GM04503 (cell line): ENCODE measurements at regions not wholly inside any gene's neighbourhood (a gene's known extent, or its start where the extent isn't known, plus 50 kb on each side); places are given as distances from the start of the nearest gene placed in this dataset.
"Not testable (repeated sequence)": the region's sequence is repeated elsewhere in the genome, so short reads cannot be mapped to it uniquely, and the experiment has no call there.

ENCODE experiments used
- DNase-seq: peaks from one replicate; pipeline ENCODE4 v3.0.0-alpha.2; 2012; ENCODE audit warnings: low read depth

DNA sequence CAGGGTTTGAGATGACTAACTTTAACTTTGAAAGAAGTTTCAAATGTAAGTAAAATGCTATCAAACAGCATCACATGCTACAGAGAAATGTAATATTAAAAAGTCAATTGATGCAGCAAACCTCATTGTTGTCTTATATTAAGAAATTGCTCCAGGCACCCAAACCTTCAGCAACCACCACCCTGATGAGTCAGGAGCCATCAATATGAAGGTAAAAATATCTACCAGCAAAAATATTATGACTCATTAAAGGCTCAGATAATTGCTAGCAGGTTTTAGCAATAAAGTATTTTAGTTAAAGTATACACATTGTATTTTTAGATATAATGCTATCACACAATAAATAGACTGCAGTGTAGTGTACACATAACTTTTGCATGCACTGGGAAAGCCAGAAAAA, 746.3 kb downstream of the ZPLD1 start:
- DNase-seq: no peak

- DNase-seq: no peak
These were observed 750.0 kb downstream of the ZPLD1 start for GRCh38 chr3:103184772-103185171.

DNA sequence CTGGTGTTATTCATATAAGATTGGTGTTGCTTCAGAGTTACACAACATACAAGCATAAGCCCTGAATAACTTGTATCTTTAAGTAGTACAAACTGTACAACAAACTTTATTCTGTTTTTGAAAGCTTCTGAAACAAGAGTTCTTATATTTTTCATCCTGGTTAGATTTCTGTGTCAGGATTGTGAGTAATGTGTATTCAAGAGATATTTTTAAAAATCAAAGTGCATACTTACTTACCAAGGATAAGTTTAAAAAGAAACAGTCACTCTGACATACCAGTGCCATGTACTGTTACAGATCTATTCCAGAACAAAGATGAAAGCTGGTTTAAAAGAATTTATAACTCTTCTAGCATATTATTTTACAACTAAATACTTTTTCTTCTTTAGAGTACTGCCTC, 755.1 kb downstream of the ZPLD1 start:
- no peak for DNase-seq

DNA sequence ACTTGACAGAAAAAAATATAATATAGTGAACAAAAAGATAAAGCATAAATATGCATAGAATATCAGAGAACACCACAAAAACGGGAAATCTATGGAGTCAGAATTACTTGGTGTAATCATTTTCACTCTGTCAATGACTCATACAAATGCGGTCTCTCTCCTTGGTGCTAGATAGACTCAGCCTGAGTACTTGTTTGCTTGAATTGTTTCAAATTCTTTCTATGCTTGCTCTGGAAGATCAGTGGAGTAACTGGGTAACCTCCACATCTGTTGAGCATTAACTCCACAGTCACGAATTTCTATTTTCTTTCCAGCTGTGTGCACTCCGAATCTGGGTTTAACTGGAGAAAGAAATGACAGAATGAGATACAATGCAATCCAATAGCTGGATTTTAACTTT, 760.4 kb downstream of the ZPLD1 start:
- no peak for DNase-seq

- no peak for DNase-seq
These were observed 768.6 kb downstream of the ZPLD1 start for GRCh38 chr3:103203441-103203840.

GRCh38 chr3:103210583-103210982, 775.8 kb downstream of the ZPLD1 start:
- no peak for DNase-seq

DNA sequence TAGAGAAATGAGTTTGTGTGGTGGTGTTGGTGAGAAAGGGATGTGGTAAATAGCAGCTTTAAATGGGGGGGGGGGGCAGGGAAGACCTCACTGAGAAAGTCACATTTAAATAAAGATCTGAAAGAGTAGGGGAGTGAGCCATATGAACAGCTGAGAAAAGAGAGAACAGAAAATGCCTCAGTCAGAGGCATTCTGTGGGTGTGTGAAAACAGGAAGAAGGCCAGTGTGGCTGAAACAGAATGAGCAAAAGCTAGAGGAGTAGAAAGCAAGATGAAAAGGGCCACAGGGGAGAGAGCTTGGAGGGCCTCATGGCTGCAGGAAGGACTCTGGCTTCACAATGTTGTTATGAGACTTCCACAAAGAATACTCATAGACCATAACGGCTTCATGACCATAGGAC, 783.3 kb downstream of the ZPLD1 start:
- no peak for DNase-seq

DNA sequence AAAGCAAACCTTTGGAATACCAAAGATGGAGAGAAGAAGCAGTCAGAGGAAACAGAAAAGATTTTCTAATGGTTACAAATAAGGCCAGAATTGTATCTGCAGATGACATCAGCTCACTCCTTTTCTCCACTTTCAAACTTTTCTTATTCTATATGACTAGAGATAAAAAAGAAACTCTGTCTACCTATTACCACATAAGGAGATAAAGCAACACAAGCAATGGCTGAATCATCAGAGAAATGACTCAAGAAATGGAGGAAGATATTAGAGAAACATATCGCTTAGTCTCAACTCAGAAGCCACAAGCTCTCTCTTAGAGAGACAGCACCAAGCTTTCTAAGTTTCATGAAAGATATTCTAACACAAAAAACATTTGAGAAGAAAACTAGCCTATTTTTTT, 784.0 kb downstream of the ZPLD1 start:
- DNase-seq: no peak

DNA sequence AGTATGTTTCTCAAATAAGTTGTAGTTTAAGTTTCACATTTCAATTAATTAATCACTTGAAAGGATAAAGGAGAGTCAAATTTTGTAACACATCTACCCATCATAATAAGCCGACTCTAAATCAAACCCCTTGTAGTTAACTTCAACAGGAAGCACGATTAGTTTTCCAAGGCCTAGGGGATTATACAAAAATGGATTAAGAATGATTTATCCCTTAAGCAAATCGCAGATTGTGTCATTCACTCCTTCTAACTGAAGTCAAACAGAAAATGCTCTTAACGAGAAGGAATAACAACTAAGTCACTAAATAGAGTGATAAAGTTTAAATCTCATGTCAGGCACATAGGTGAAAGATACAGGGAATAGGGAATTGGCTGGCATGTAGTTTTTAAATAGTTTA, 792.8 kb downstream of the ZPLD1 start:
- DNase-seq: no peak

DNA sequence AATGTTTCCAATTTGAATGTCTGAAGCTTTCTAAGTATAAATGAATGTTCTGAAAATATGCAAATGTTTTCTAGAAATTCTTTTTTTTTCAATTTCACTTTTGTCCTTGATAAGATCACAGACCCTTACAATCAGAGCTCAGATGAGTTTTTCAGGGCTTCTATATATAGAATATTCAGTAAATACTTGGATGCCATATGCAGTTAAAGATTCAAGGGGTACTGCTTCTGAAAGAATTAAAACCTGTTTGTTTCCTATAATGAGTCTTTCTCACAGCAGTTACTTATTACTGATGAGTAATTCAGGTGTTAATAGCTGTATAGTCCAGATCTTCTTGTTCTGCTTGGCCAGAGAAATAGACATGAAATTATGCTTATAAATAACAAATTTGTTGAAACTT, 812.6 kb downstream of the ZPLD1 start:
- DNase-seq: no peak

DNA sequence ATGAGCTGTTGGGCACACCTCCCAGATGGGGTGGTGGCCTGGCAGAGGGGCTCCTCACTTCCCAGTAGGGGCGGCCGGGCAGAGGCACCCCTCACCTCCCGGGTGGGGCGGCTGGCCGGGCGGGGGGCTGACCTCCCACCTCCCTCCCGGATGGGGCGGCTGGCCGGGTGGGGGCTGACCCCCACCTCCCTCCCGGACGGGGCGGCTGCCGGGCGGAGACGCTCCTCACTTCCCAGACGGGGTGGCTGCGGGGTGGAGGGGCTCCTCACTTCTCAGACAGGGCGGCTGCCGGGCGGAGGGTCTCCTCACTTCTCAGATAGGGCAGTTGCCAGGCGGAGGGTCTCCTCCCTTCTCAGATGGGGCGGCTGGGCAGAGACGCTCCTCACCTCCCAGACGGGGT, 820.0 kb downstream of the ZPLD1 start:
- DNase-seq: not testable (repeated sequence)

- DNase-seq: no peak
These were observed 834.5 kb downstream of the ZPLD1 start for GRCh38 chr3:103269287-103269686.

DNA sequence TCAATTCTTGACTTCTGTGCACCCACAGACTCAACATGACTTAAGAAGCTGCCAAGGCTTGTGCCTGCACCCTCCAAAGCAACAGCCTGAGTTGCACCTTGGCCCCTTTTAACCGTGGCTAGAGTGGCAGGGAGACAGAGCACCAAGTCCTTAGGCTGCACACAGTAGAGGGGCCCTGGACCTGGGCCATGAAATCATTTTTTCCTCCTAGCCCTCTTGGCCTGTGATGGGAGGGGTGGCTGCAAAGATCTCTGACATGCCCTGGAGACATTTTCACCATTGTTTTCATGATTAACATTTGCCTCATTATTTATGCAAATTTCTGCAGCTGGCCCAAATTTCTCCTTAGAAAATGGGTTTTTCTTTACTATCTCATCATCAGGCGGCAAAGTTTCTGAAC, 836.8 kb downstream of the ZPLD1 start:
- DNase-seq: no peak

DNA sequence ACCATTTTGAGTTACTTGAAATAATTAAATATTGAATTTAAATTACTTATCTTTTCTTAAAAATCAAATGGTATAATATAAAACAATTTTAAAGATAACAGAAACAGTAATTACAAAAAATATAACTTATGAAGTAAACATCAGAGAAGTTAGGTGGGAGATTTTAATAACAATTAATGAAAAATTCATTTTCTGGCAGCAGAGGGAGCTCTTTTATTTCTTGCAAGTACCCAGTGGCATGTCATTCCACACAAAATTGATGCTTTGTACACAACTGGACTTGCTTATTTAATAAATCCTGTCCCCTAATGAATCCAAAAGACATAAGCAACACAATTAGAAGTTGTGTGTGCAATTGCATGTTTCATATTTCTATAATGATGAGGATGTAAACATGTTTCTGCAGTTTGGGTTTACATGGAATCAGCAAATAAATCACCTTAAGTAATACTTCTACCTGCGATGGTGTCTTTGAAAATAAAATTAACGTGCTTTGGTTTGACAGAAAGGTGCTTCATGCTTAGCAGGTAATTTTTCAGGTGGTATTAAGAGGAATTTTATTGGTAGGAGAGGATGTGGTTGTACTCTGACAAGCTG, 861.3 kb downstream of the ZPLD1 start:
- DNase-seq: no peak

DNA sequence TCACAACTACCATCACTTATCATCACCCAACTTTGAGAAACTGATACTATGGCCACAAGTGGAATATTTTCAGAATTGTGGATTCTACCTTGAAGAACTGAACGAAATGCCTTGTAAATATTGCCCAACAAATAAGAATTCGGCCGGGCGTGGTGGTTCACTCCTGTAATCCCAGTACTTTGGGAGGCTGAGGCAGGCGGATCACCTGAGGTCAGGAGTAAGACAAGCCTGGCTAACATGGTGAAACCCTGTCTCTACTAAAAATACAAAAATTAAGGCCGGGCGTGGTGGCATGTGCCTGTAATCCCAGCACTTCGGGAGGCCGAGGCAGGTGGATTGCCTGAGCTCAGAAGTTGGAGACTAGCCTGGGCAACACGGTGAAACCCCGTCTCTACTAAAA, 862.7 kb downstream of the ZPLD1 start:
- DNase-seq: not testable (repeated sequence)

GRCh38 chr3:103306104-103306503, 871.3 kb downstream of the ZPLD1 start:
- no peak for DNase-seq

- no peak for DNase-seq
These were observed 874.1 kb downstream of the ZPLD1 start for GRCh38 chr3:103308921-103309320.

DNA sequence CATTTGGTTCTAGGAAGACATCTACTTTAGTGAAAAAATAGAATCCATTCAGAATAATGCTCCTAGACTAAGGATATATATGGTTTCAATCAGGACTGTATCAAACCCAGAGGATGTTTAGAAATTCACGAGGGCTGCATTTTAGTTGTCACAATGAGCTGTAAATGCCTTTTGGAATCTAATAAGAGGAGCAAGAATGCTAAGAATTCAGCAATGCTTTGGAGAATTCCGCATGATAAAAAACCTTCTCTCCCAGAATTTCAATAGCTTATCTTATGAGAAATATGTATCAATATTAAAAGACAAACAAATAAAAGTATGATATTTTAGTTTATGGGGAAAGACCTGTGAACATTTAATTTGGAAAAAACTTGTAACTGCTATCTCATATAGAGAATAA, 885.1 kb downstream of the ZPLD1 start:
- no peak for DNase-seq

DNA sequence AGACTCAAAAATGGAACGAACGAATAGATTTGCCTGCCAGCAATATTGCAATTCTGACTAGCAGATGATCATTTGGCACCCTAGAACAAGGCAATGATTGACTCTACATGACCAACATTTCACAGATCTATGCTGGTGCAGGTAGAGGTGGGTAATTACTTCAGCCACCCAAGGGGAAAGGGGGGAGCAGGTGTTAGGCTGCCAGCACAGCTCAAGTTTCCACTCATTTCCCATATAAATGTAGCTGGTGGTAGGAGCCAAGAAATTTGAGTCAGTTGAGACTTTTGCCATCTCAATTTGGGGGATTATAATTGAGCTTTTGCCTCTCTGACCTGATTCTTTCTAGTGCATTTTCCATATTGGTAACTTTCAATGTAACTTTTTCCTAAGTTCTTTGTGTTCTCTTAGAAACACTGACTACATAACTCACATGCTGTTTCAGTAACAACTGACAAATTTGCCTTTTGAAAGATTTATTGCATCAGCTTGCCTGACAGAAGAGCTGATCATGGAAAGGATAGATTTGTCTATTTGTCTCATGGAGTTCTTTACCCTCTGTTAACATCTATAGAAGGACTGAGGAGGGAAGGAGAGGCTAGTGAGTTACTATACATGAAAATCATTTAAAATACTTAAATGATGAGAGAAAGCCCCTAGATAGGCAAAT, 902.5 kb downstream of the ZPLD1 start:
- DNase-seq: no peak

DNA sequence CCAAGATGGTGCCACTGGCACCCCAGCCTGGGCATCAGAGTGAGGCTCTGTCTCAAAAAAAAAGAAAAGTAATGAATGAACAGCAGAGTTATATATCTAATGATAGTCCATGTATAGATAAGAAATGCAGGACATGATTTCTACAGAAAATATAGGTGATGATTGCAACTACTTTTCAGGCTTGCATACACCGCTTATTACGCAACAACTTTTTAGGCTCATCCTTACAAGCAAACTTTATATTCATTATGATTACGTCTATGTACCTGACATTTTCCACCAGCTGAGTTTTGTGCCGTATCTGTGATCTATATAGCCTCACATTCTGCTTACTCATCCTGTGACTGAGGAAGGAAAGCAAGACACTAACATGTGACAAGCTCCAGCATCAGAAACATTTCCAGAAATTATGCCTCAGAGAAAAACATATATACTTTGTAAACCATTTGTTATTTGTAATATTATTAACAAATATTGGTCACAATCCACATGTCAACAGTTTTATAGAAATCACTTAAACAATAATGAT, 906.3 kb downstream of the ZPLD1 start:
- no peak for DNase-seq

DNA sequence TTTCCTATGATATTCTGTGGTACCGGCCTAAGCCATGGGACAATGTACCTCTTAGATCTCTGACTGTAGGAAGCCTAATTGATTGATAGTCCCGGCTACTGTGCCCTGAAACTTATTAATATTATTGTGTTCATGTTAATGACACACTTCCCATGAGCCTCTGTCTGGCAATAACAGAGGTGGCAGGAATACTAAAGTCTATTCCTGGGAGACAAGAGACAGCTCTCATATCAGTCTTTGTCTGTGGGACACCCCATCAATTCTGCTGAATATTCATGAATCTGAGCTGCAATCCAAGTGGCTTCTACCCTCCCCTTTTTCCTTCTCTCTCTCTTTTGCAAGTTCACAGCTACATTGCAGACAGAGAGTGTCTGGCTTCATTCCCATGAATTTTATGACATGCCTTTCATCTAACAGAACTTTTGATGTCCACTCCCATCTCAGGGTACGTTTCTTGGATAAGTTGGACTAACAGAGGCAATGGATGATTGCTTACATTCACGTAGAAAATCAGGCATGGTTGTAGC, 907.5 kb downstream of the ZPLD1 start:
- DNase-seq: no peak

DNA sequence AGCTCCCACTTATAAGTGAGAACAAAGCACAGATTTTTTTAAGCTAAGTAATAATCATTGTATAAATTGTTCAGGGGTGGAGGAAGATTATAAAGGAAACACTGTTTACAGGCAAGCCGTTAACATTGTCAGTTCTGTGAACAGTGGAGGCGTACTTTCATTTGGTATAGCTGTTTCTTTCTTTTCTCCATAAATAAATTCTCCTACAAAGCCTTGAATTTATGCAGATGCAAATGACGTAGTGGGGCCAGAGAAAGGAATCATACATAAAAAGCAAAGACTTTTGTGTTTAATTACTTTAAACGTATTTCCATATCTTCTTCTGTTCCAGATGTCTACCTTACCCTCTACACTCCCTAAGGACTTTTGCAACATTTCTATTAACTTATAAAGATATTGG, 914.9 kb downstream of the ZPLD1 start:
- DNase-seq: no peak

DNA sequence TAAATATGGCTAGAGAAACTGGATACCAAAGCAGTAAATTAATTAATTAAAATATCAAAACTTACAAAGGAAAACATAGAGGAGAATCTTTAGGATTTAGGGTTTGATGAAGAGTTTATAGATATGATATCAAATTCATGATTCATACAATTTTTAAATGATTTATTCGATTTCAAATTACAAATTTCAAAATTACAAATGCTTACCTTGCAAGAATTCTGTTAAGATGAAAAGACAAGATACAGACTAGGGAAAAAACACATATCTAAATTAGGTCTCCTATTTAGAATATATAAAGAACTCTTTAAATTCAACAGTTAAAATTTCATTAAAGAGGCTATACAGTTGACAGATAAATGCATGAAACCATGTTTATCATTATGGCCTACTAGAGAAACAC, 930.7 kb downstream of the ZPLD1 start:
- DNase-seq: no peak

- DNase-seq: no peak
These were observed 932.7 kb downstream of the ZPLD1 start for GRCh38 chr3:103367481-103367880.
